SK-N-SH treated with all-trans-retinoic acid at 6 μM for 48 hours (cell line): ENCODE measurements at regions not wholly inside any gene's neighbourhood (a gene's known extent, or its start where the extent isn't known, plus 50 kb on each side); places are given as distances from the start of the nearest gene placed in this dataset.

ENCODE experiments used
- ATAC-seq: fragments of 200-7000 bp; cut with Tn5 transposase; 3 replicates; pipeline ENCODE4 v1.9.1; 2020; ENCODE audit warnings: mild to moderate bottlenecking, moderate library complexity
- ARNTL ChIP-seq: fragments of 450-650 bp; formaldehyde crosslinking; IDR thresholded peaks from 2 replicates; pipeline ENCODE4 v1.5.0; 2020; ENCODE audit warnings: low read depth, mild to moderate bottlenecking, moderate library complexity, borderline replicate concordance
- CREB5 ChIP-seq: fragments of 250-450 bp; sonication (Bioruptor Pico); IDR thresholded peaks from 2 replicates; pipeline ENCODE4 v1.5.1; 2020; ENCODE audit warnings: low read depth, mild to moderate bottlenecking, moderate library complexity
- CSDC2 ChIP-seq: fragments of 250-450 bp; sonication (Bioruptor Pico); IDR thresholded peaks from 2 replicates; pipeline ENCODE4 v1.5.0; 2020; ENCODE audit warnings: mild to moderate bottlenecking, moderate library complexity
- CSRNP3 ChIP-seq: fragments of 250-450 bp; sonication (Bioruptor Pico); IDR thresholded peaks from 2 replicates; pipeline ENCODE4 v1.5.1; 2021; ENCODE audit warnings: mild to moderate bottlenecking, moderate library complexity
- ESRRG ChIP-seq: fragments of 250-450 bp; sonication (Bioruptor Pico); IDR thresholded peaks from 2 replicates; pipeline ENCODE4 v1.6.1; 2021; ENCODE audit warnings: mild to moderate bottlenecking
- GLIS3 ChIP-seq: fragments of 250-450 bp; sonication (Bioruptor Pico); IDR thresholded peaks from 2 replicates; pipeline ENCODE4 v1.5.0; 2020; ENCODE audit warnings: mild to moderate bottlenecking, moderate library complexity
- ISL1 ChIP-seq: fragments of 250-450 bp; sonication (Bioruptor Pico); IDR thresholded peaks from 2 replicates; pipeline ENCODE4 v2.1.2; 2022; ENCODE audit warnings: mild to moderate bottlenecking, moderate library complexity
- OSR1 ChIP-seq: fragments of 250-450 bp; sonication (Bioruptor Pico); IDR thresholded peaks from 2 replicates; pipeline ENCODE4 v1.8.0; 2022; ENCODE audit warnings: moderate library complexity, mild to moderate bottlenecking, inconsistent platforms
- PATZ1 ChIP-seq: fragments of 250-450 bp; sonication (Bioruptor Pico); IDR thresholded peaks from 2 replicates; pipeline ENCODE4 v1.8.0; 2020; ENCODE audit warnings: mild to moderate bottlenecking, moderate library complexity, borderline replicate concordance
- POU6F1 ChIP-seq: fragments of 250-450 bp; sonication (Bioruptor Pico); IDR thresholded peaks from 2 replicates; pipeline ENCODE4 v1.8.0; 2021; ENCODE audit warnings: low read depth, mild to moderate bottlenecking, moderate library complexity, borderline replicate concordance
- PPARA ChIP-seq: fragments of 250-450 bp; sonication (Bioruptor Pico); IDR thresholded peaks from 2 replicates; pipeline ENCODE4 v1.5.0; 2020; ENCODE audit warnings: mild to moderate bottlenecking, borderline replicate concordance
- RARB ChIP-seq: fragments of 250-450 bp; sonication (Bioruptor Pico); IDR thresholded peaks from 2 replicates; pipeline ENCODE4 v1.8.0; 2021; ENCODE audit warnings: mild to moderate bottlenecking, moderate library complexity
- TCF4 ChIP-seq: fragments of 250-450 bp; sonication (Bioruptor Pico); IDR thresholded peaks from 2 replicates; pipeline ENCODE4 v1.8.0; 2021; ENCODE audit warnings: mild to moderate bottlenecking, moderate library complexity, borderline replicate concordance
- TOX ChIP-seq: fragments of 250-450 bp; sonication (Bioruptor Pico); IDR thresholded peaks from 2 replicates; pipeline ENCODE4 v1.8.0; 2021; ENCODE audit warnings: mild to moderate bottlenecking, moderate library complexity, borderline replicate concordance
- ZC3H10 ChIP-seq: fragments of 250-450 bp; sonication (Bioruptor Pico); IDR thresholded peaks from 2 replicates; pipeline ENCODE4 v1.5.1; 2021; ENCODE audit warnings: mild to moderate bottlenecking, moderate library complexity
- ZFP3 ChIP-seq: fragments of 250-450 bp; sonication (Bioruptor Pico); IDR thresholded peaks from 2 replicates; pipeline ENCODE4 v1.5.0; 2020; ENCODE audit warnings: mild to moderate bottlenecking, moderate library complexity
- ZFP30 ChIP-seq: fragments of 450-650 bp; formaldehyde crosslinking; IDR thresholded peaks from 2 replicates; pipeline ENCODE4 v1.5.0; 2022; ENCODE audit warnings: mild to moderate bottlenecking, moderate library complexity
- ZNF565 ChIP-seq: fragments of 450-650 bp; formaldehyde crosslinking; conservative IDR thresholded peaks from 2 replicates; pipeline ENCODE4 v1.5.0; 2020; ENCODE audit warnings: low read depth, mild to moderate bottlenecking, moderate library complexity
- ZNF70 ChIP-seq: fragments of 450-650 bp; formaldehyde crosslinking; IDR thresholded peaks from 2 replicates; pipeline ENCODE4 v1.5.0; 2020; ENCODE audit warnings: mild to moderate bottlenecking, moderate library complexity
- ZNF8 ChIP-seq: fragments of 450-650 bp; formaldehyde crosslinking; IDR thresholded peaks from 2 replicates; pipeline ENCODE4 v1.5.0; 2020; ENCODE audit warnings: mild to moderate bottlenecking, moderate library complexity

- no peak for ATAC-seq
- no peak for TF ChIP-seq CSDC2 (CRISPR knock-in tag)
- TF ChIP-seq POU6F1: no peak
- no peak for TF ChIP-seq PATZ1 (CRISPR knock-in tag)
- TF ChIP-seq ARNTL: no peak
Observed at GRCh38 chr6:23465912-23466311, 660.1 kb upstream of the NRSN1 start.

- TF ChIP-seq RARB (CRISPR knock-in tag): no peak
- TF ChIP-seq POU6F1: no peak
- no peak for TF ChIP-seq ESRRG (CRISPR knock-in tag)
- no peak for TF ChIP-seq PATZ1 (CRISPR knock-in tag)
- no peak for TF ChIP-seq ISL1
- TF ChIP-seq ZC3H10 (CRISPR knock-in tag): no peak
- TF ChIP-seq TCF4 (CRISPR knock-in tag): no peak
- no peak for TF ChIP-seq ZNF565 (CRISPR knock-in tag)
- no peak for TF ChIP-seq ZFP3
- no peak for TF ChIP-seq TOX (CRISPR knock-in tag)
- TF ChIP-seq GLIS3 (CRISPR knock-in tag): no peak
- TF ChIP-seq ARNTL: no peak
- TF ChIP-seq OSR1 (CRISPR knock-in tag): no peak
- no peak for TF ChIP-seq ZFP30 (CRISPR knock-in tag)
- no peak for TF ChIP-seq CREB5 (CRISPR knock-in tag)
- no peak for TF ChIP-seq PPARA (CRISPR knock-in tag)
- no peak for TF ChIP-seq ZNF70 (CRISPR knock-in tag)
- TF ChIP-seq CSDC2 (CRISPR knock-in tag): no peak
- TF ChIP-seq ZNF8 (CRISPR knock-in tag): no peak
- TF ChIP-seq CSRNP3 (CRISPR knock-in tag): no peak
- no peak for ATAC-seq
Observed at GRCh38 chr6:23477586-23477985, 648.4 kb upstream of the NRSN1 start.

- TF ChIP-seq TCF4 (CRISPR knock-in tag) (no peak), CSRNP3 (CRISPR knock-in tag) (no peak), PATZ1 (CRISPR knock-in tag) (no peak), ESRRG (CRISPR knock-in tag) (no peak)
- ATAC-seq: no peak
Observed at GRCh38 chr6:23478312-23478711, 647.7 kb upstream of the NRSN1 start.
